ENCODE measurements at regions not wholly inside any gene's neighbourhood (a gene's known extent, or its start where the extent isn't known, plus 50 kb on each side); places are given as distances from the start of the nearest gene placed in this dataset.

GRCh38 chr2:200136655-200137054 is 169.8 kb upstream of the SPATS2L start:
- Histone ChIP-seq H3K9ac (ENCODE audit: low read length) (no peak overlapping the region), H3K36me3 (replicated peaks; ENCODE audit: insufficient read depth, low read length) (no peaks in the 10 kb centered on the region), H3K9me2 (replicated peaks; ENCODE audit: insufficient read depth, low read length) (no peaks in the 10 kb centered on the region), H3K79me2 (ENCODE audit: low read length) (no peaks in the 10 kb centered on the region), H3K4me3 (ENCODE audit: low read length) (no peak overlapping the region), H4K20me1 (ENCODE audit: insufficient read depth, low read length) (no peaks in the 10 kb centered on the region), H3F3A (ENCODE audit: insufficient read depth, low read length) (no peaks in the 10 kb centered on the region), H3K9me3 (replicated peaks; ENCODE audit: insufficient read depth, low read length) (no peaks in the 10 kb centered on the region), H3K4me2 (ENCODE audit: low read depth, low read length) (no peak overlapping the region), H2AFZ (ENCODE audit: low read length) (no peak overlapping the region), H3K27me3 (replicated peaks; ENCODE audit: insufficient read depth, low read length) (no peaks in the 10 kb centered on the region), H3K27ac (ENCODE audit: low read length) (no peak overlapping the region), H3K4me1 (ENCODE audit: low read length) (no peaks in the 10 kb centered on the region)
- no peak for DNase-seq
- TF ChIP-seq CTCF (IDR thresholded peaks at IDR 0.05; ENCODE audit: low read length): no peak
- no peak for TF ChIP-seq EZH2 (optimal IDR thresholded peaks at IDR 0.05; ENCODE audit: low read depth, low read length)
- TF ChIP-seq EZH2phosphoT487 (IDR thresholded peaks at IDR 0.05; ENCODE audit: low read length): no peak

GRCh38 chr2:200137271-200137670 is 169.2 kb upstream of the SPATS2L start:
- TF ChIP-seq CTCF (IDR thresholded peaks at IDR 0.05; ENCODE audit: low read length) (no peak), EZH2phosphoT487 (IDR thresholded peaks at IDR 0.05; ENCODE audit: low read length) (no peak), EZH2 (optimal IDR thresholded peaks at IDR 0.05; ENCODE audit: low read depth, low read length) (no peak)
- H3K27me3 ChIP-seq (replicated peaks; ENCODE audit: insufficient read depth, low read length): no peaks in the 10 kb centered on the region
- H3K9me2 ChIP-seq (replicated peaks; ENCODE audit: insufficient read depth, low read length): no peaks in the 10 kb centered on the region
- no peak overlapping the region for H3K9ac ChIP-seq (ENCODE audit: low read length)
- no peaks in the 10 kb centered on the region for H3K79me2 ChIP-seq (ENCODE audit: low read length)
- no peaks in the 10 kb centered on the region for H3K4me1 ChIP-seq (ENCODE audit: low read length)
- no peak overlapping the region for H3K4me3 ChIP-seq (ENCODE audit: low read length)
- no peaks in the 10 kb centered on the region for H3F3A ChIP-seq (ENCODE audit: insufficient read depth, low read length)
- H4K20me1 ChIP-seq (ENCODE audit: insufficient read depth, low read length): no peaks in the 10 kb centered on the region
- H2AFZ ChIP-seq (ENCODE audit: low read length): no peak overlapping the region
- DNase-seq: no peak
- no peaks in the 10 kb centered on the region for H3K9me3 ChIP-seq (replicated peaks; ENCODE audit: insufficient read depth, low read length)
- H3K36me3 ChIP-seq (replicated peaks; ENCODE audit: insufficient read depth, low read length): no peaks in the 10 kb centered on the region
- H3K27ac ChIP-seq (ENCODE audit: low read length): no peak overlapping the region
- no peak overlapping the region for H3K4me2 ChIP-seq (ENCODE audit: low read depth, low read length)

- Histone ChIP-seq H4K20me1 (ENCODE audit: insufficient read depth, low read length) (no peaks in the 10 kb centered on the region), H3K4me3 (ENCODE audit: low read length) (no peak overlapping the region), H3K27me3 (replicated peaks; ENCODE audit: insufficient read depth, low read length) (no peaks in the 10 kb centered on the region), H3K9me2 (replicated peaks; ENCODE audit: insufficient read depth, low read length) (no peaks in the 10 kb centered on the region), H3K4me2 (ENCODE audit: low read depth, low read length) (no peak overlapping the region), H3K27ac (ENCODE audit: low read length) (no peak overlapping the region), H3K9ac (ENCODE audit: low read length) (no peak overlapping the region), H3K36me3 (replicated peaks; ENCODE audit: insufficient read depth, low read length) (no peaks in the 10 kb centered on the region), H3K79me2 (ENCODE audit: low read length) (no peaks in the 10 kb centered on the region), H2AFZ (ENCODE audit: low read length) (no peak overlapping the region), H3K9me3 (replicated peaks; ENCODE audit: insufficient read depth, low read length) (no peaks in the 10 kb centered on the region), H3F3A (ENCODE audit: insufficient read depth, low read length) (no peaks in the 10 kb centered on the region), H3K4me1 (ENCODE audit: low read length) (no peaks in the 10 kb centered on the region)
- no peak for DNase-seq
- TF ChIP-seq CTCF (IDR thresholded peaks at IDR 0.05; ENCODE audit: low read length) (no peak), EZH2phosphoT487 (IDR thresholded peaks at IDR 0.05; ENCODE audit: low read length) (no peak), EZH2 (optimal IDR thresholded peaks at IDR 0.05; ENCODE audit: low read depth, low read length) (no peak)
These were observed 168.8 kb upstream of the SPATS2L start for GRCh38 chr2:200137691-200138090.
